ENCODE measurements at regions not wholly inside any gene's neighbourhood (a gene's known extent, or its start where the extent isn't known, plus 50 kb on each side); places are given as distances from the start of the nearest gene placed in this dataset.
A peak's percentile ranks its signal among the peaks of the same experiment; 100 is the strongest.

DNA sequence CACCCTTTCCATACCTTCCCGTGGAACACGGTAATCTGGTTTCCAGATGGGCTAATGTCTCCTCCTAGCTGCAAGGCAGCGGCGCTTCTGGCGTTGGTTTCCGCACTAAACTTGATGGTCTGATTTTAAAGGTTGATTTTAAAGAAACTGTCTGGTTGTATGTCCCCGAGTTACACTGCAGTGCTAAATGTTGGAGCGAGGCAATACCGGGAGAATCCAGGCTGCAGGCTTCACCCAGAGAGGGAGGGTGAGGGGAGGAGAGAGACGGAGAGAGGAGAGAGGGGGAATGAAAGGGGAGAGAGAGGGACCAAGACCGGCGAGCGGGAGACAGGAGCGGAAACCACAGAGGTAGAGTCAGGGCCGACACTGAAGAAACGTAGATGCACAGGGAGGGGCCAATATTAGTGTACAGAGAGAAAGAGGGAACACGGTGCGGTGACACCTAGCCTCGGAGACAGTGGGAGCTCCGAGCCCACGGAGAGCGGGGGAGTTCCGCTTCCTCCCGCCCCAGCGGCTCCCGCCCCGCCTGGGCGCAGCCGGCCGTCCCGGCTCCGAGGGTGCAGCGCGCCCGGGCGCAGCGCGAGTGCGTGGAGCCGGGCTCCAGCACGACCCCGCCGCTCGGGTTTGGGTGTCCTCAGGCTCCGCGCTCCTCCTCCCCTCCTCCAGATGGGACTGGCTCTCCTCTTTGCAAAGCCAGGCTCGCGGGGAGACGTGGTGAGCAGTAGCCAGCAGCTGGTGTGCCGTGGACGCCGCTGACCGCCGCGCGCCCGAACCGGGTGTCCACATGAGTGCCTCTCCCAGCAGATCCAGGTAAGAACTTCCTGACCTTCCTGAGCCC lies 71.9 kb upstream of the GRAMD1B start:
- H3K36me3 ChIP-seq (ENCODE audit: insufficient read depth, low read length): no peaks in the 10 kb centered on the region
- H3K27ac ChIP-seq (ENCODE audit: low read depth, low read length): no peak overlapping the region
- Mint-ChIP-seq H3K27ac (peak overlapping the region in 5 of 7 donors; percentile 9 to 76 (median 38)), H3K4me1 (peaks cover 21 to 31% (median 24%) of the 10 kb centered on the region in 4 donors), H3K27me3 (peaks cover 15 to 30% of the 10 kb centered on the region in 2 donors), H3K9me3 (peaks cover 0 to 3% (median 0%) of the 10 kb centered on the region in 8 donors), H3K36me3 (no peaks in the 10 kb centered on the region), H3K4me3 (peak overlapping the region; percentile 83 to 96 (median 89))
- no peaks in the 10 kb centered on the region for H3K9me3 ChIP-seq (ENCODE audit: control insufficient read depth in 1 of 2, low read length in 2 of 2)
- ChIA-PET POLR2A (ENCODE audit: partially characterized antibody) (interaction anchor here (0.6 to 1.9 kb wide), 3 partner anchors 54 to 587 kb away, joined by 3 to 6 read pairs (median 3); no protein-coding TSS in a partner anchor), CTCF (ENCODE audit: partially characterized antibody) (interaction anchor here (1.0 to 1.7 kb wide), 5 partner anchors 10 to 57 kb away, joined by 3 to 9 read pairs (median 3); no protein-coding TSS in a partner anchor)
- intact Hi-C loops (cut with micrococcal nuclease): loop anchor here (5.0 kb wide), 1 partner anchor 56 kb away; no protein-coding TSS in a partner anchor
- H3K4me1 ChIP-seq (ENCODE audit: insufficient read depth, low read length): peaks cover 17% of the 10 kb centered on the region
- peak in 4 of 5 donors; percentile 9 to 33 (median 25) for DNase-seq
- no peaks in the 10 kb centered on the region for H3K27me3 ChIP-seq (ENCODE audit: insufficient read depth, low read length)
- H3K4me3 ChIP-seq (ENCODE audit: low read length in 2 of 2): peak overlapping the region; percentile 42 to 59

DNA sequence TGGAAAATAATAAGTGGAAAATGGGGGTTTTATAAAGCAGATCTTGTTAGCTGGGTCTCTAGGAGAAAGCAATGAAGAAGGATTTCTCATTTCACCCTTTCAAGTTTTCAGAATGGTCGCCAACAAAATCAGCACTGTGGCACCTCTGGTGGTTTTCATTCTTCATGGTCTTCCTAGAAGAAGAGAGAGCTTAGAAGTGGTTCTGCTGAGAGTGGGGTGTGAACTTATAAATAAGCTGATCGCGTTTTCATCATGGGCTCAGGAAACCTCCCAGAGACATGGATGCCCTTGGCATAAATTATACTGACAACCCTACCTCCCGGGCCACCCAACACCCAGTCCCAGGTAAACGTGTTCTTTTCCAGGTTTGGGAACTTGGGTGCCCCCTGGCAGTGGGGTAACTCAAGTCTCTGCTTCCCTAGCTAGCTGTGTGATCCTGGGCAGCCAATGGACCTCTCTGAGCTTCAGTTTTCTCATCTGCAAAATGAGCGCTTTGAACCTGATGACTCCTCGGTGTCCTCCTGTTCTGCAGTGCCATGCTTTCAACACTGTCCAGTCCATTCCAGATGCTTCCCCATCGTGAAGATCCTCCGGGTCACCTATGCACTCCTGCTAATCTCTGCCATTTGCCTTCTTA lies 72.6 kb upstream of the GRAMD1B start:
- intact Hi-C loops (cut with micrococcal nuclease): loop anchor here (5.0 kb wide), 1 partner anchor 55 kb away; no protein-coding TSS in a partner anchor
- Histone ChIP-seq H3K4me3 (ENCODE audit: low read length in 2 of 2) (peak overlapping the region; percentile 42 to 59), H3K27ac (ENCODE audit: low read depth, low read length) (no peak overlapping the region), H3K4me1 (ENCODE audit: insufficient read depth, low read length) (peaks cover 17% of the 10 kb centered on the region), H3K27me3 (ENCODE audit: insufficient read depth, low read length) (no peaks in the 10 kb centered on the region), H3K36me3 (ENCODE audit: insufficient read depth, low read length) (no peaks in the 10 kb centered on the region), H3K9me3 (ENCODE audit: control insufficient read depth in 1 of 2, low read length in 2 of 2) (no peaks in the 10 kb centered on the region)
- CTCF ChIA-PET (ENCODE audit: partially characterized antibody): interaction anchor here (0.7 to 1.7 kb wide), 6 partner anchors 11 to 56 kb away, joined by 3 to 9 read pairs (median 3); no protein-coding TSS in a partner anchor
- POLR2A ChIA-PET (ENCODE audit: partially characterized antibody): interaction anchor here (0.6 to 1.9 kb wide), 3 partner anchors 53 to 587 kb away, joined by 3 to 6 read pairs (median 3); no protein-coding TSS in a partner anchor
- Mint-ChIP-seq H3K4me1 (peaks cover 18 to 26% (median 21%) of the 10 kb centered on the region in 4 donors), H3K9me3 (peaks cover 0 to 3% (median 0%) of the 10 kb centered on the region in 8 donors), H3K36me3 (no peaks in the 10 kb centered on the region), H3K27me3 (peaks cover 14 to 29% of the 10 kb centered on the region in 2 donors), H3K4me3 (peak overlapping the region; percentile 83 to 96 (median 89)), H3K27ac (peak overlapping the region in 4 of 7 donors; percentile 14 to 76 (median 52))
- DNase-seq: peak in 1 of 5 donors; percentile 1

DNA sequence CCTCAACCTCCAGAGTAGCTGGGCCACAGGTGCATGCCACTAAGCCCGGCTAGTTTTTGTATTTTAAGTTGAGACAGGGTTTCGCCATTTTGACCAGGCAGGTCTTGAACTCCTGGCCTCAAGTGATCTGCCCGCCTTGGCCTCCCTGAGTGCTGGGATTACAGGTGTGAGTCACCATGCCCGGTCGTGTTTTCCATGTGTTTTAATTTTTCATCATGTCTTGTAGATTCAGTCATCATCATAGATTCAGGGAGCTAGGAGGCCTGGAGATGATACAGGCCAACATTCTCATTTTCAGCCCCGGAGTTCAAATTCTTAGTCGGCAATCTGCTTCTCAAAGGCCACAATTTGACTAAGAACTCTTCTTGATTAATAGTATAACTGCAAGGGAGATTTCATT lies 73.5 kb upstream of the GRAMD1B start:
- H3K27me3 Mint-ChIP-seq: peaks cover 15 to 26% of the 10 kb centered on the region in 2 donors
- ChIA-PET POLR2A (ENCODE audit: partially characterized antibody) (no interaction called here), CTCF (ENCODE audit: partially characterized antibody) (interaction anchor here (0.7 kb wide), 1 partner anchor 21 kb away, joined by 3 read pairs; no protein-coding TSS in a partner anchor)
- H3K4me3 Mint-ChIP-seq: peak overlapping the region in 4 of 8 donors; percentile 22 to 68 (median 60)
- Histone ChIP-seq H3K4me1 (ENCODE audit: insufficient read depth, low read length) (peaks cover 17% of the 10 kb centered on the region), H3K36me3 (ENCODE audit: insufficient read depth, low read length) (no peaks in the 10 kb centered on the region), H3K27ac (ENCODE audit: low read depth, low read length) (no peak overlapping the region), H3K27me3 (ENCODE audit: insufficient read depth, low read length) (no peaks in the 10 kb centered on the region), H3K4me3 (ENCODE audit: low read length in 2 of 2) (no peak overlapping the region), H3K9me3 (ENCODE audit: control insufficient read depth in 1 of 2, low read length in 2 of 2) (no peaks in the 10 kb centered on the region)
- H3K9me3 Mint-ChIP-seq: peaks cover 0 to 3% (median 0%) of the 10 kb centered on the region in 8 donors
- peaks cover 18 to 26% (median 20%) of the 10 kb centered on the region in 4 donors for H3K4me1 Mint-ChIP-seq
- intact Hi-C loops (cut with micrococcal nuclease): loop anchor here (5.0 kb wide), 1 partner anchor 54 kb away; no protein-coding TSS in a partner anchor
- no peaks in the 10 kb centered on the region for H3K36me3 Mint-ChIP-seq
- no peak for DNase-seq
- peak overlapping the region in 1 of 7 donors; percentile 3 for H3K27ac Mint-ChIP-seq

DNA sequence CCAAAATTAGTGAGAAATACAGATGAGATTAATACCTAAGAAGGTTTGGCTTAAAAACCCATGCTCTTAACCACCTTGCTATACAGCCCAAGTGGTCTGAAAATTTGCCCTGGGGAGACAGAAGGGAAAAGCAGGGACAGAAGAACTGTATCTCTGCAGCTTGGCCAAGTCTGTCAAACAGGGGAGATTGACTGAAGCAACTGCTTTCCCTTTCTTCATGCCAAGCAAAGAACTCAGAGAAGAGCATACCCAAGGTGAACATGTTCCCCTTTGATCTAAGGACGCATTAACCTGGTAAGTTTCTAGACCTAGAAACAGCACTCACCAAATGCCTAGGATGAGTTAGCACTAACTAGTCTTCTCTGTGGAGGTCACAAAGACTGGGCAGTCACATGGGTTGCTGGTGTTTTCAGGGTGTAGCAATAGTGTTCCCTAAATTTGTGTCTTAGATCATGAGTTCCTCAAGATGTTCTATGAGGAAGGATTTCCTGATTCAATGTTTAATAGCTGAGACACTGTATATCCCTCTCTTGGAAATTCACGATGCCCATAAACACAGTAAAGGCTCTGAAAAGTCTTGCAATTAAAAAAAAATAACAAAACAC lies 75.6 kb upstream of the GRAMD1B start:
- CTCF ChIA-PET (ENCODE audit: partially characterized antibody): interaction anchor here (0.9 to 1.2 kb wide), 2 partner anchors 53 to 108 kb away, joined by 3 to 6 read pairs; no protein-coding TSS in a partner anchor
- H3K4me3 Mint-ChIP-seq: no peak overlapping the region
- Histone ChIP-seq H3K4me3 (ENCODE audit: low read length in 2 of 2) (no peak overlapping the region), H3K36me3 (ENCODE audit: insufficient read depth, low read length) (no peaks in the 10 kb centered on the region), H3K27me3 (ENCODE audit: insufficient read depth, low read length) (no peaks in the 10 kb centered on the region), H3K27ac (ENCODE audit: low read depth, low read length) (no peak overlapping the region), H3K4me1 (ENCODE audit: insufficient read depth, low read length) (peaks cover 17% of the 10 kb centered on the region), H3K9me3 (ENCODE audit: control insufficient read depth in 1 of 2, low read length in 2 of 2) (no peaks in the 10 kb centered on the region)
- no peaks in the 10 kb centered on the region for H3K36me3 Mint-ChIP-seq
- H3K4me1 Mint-ChIP-seq: peaks cover 14 to 23% (median 15%) of the 10 kb centered on the region in 4 donors
- POLR2A ChIA-PET (ENCODE audit: partially characterized antibody): no interaction called here
- H3K27me3 Mint-ChIP-seq: peaks cover 10 to 18% of the 10 kb centered on the region in 2 donors
- no peak for DNase-seq
- peaks cover 0 to 3% (median 0%) of the 10 kb centered on the region in 8 donors for H3K9me3 Mint-ChIP-seq
- H3K27ac Mint-ChIP-seq: no peak overlapping the region
- intact Hi-C loops (cut with micrococcal nuclease): no loop called here

DNA sequence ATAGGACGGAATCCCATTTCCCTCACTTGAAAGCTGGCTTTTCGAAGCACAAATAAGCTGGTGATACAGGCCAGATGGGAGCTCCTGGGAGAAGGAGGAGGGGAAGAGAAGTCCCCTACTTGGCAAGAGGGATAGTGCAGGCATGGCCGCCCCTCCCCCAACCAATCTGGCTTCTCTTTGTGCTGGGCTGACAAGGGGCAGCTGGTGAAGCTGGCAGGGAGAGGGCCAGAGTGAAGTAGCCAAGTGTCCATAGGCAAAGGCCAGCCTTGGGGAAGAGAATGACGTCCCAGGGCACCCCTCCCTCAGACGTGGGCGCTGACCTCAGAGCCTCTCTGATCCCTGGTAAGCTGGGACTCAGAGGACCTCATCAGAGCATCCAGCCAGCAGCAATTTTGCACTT lies 78.7 kb upstream of the GRAMD1B start:
- Mint-ChIP-seq H3K27ac (no peak overlapping the region), H3K36me3 (no peaks in the 10 kb centered on the region), H3K4me3 (no peak overlapping the region), H3K4me1 (peaks cover 0 to 1% (median 0%) of the 10 kb centered on the region in 4 donors), H3K27me3 (peaks cover 6 to 14% of the 10 kb centered on the region in 2 donors), H3K9me3 (no peaks in the 10 kb centered on the region)
- H3K27me3 ChIP-seq (ENCODE audit: insufficient read depth, low read length): no peaks in the 10 kb centered on the region
- no peaks in the 10 kb centered on the region for H3K36me3 ChIP-seq (ENCODE audit: insufficient read depth, low read length)
- DNase-seq: no peak
- no peak overlapping the region for H3K4me3 ChIP-seq (ENCODE audit: low read length in 2 of 2)
- no peaks in the 10 kb centered on the region for H3K9me3 ChIP-seq (ENCODE audit: control insufficient read depth in 1 of 2, low read length in 2 of 2)
- H3K4me1 ChIP-seq (ENCODE audit: insufficient read depth, low read length): no peaks in the 10 kb centered on the region
- H3K27ac ChIP-seq (ENCODE audit: low read depth, low read length): no peak overlapping the region
- intact Hi-C loops (cut with micrococcal nuclease): no loop called here
- CTCF ChIA-PET (ENCODE audit: partially characterized antibody): no interaction called here
- POLR2A ChIA-PET (ENCODE audit: partially characterized antibody): no interaction called here

DNA sequence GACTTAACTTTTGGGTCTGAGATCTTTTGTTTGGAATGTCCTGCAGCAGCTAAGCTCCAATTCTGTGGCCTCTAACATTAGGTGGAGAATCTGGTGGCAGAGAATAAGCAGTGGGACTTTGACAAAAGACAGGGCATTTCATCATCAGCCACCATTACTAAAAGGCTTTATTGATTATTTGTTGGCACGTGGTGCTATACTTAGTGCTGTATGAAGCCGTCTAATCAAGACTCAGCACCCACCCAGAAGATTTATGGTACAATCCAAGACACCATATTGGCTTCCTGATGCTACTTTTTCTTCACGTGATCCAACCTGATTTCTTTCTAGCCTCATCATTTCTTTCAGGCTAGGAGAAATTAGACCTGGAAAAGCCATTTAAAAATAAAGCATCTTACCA lies 80.7 kb upstream of the GRAMD1B start:
- Mint-ChIP-seq H3K4me3 (no peak overlapping the region), H3K9me3 (no peaks in the 10 kb centered on the region), H3K27ac (no peak overlapping the region), H3K27me3 (peaks cover 4 to 9% of the 10 kb centered on the region in 2 donors), H3K4me1 (no peaks in the 10 kb centered on the region), H3K36me3 (no peaks in the 10 kb centered on the region)
- H3K27ac ChIP-seq (ENCODE audit: low read depth, low read length): no peak overlapping the region
- intact Hi-C loops (cut with micrococcal nuclease): no loop called here
- DNase-seq: no peak
- ChIA-PET POLR2A (ENCODE audit: partially characterized antibody) (no interaction called here), CTCF (ENCODE audit: partially characterized antibody) (no interaction called here)
- no peaks in the 10 kb centered on the region for H3K9me3 ChIP-seq (ENCODE audit: control insufficient read depth in 1 of 2, low read length in 2 of 2)
- H3K4me1 ChIP-seq (ENCODE audit: insufficient read depth, low read length): no peaks in the 10 kb centered on the region
- H3K27me3 ChIP-seq (ENCODE audit: insufficient read depth, low read length): no peaks in the 10 kb centered on the region
- no peak overlapping the region for H3K4me3 ChIP-seq (ENCODE audit: low read length in 2 of 2)
- no peaks in the 10 kb centered on the region for H3K36me3 ChIP-seq (ENCODE audit: insufficient read depth, low read length)

All from CD4-positive, alpha-beta memory T cell (primary cell).